H9 (cell line): ENCODE measurements at regions not wholly inside any gene's neighbourhood (a gene's known extent, or its start where the extent isn't known, plus 50 kb on each side); places are given as distances from the start of the nearest gene placed in this dataset.

Source experiments
- DNase-seq: peaks from one replicate; pipeline ENCODE4 v3.0.0-alpha.2; 2017
- H2AFZ ChIP-seq: one replicate; pipeline ENCODE4 v1.6.1; 2013; ENCODE audit warnings: mild to moderate bottlenecking, low read length, control low read depth, moderate library complexity
- H2AK5ac ChIP-seq: 2 replicates; pipeline ENCODE4 v1.6.1; 2013; ENCODE audit warnings: low read length, control low read depth, mixed read lengths; ENCODE audit not compliant: insufficient read length
- H2BK120ac ChIP-seq: one replicate; pipeline ENCODE4 v1.6.1; 2013; ENCODE audit warnings: low read depth, mild to moderate bottlenecking, low read length, control low read depth, inconsistent platforms; ENCODE audit not compliant: poor library complexity, severe bottlenecking
- H2BK12ac ChIP-seq: 2 replicates; pipeline ENCODE4 v1.6.1; 2013; ENCODE audit warnings: low read length, control low read depth, mixed read lengths, low read depth; ENCODE audit not compliant: insufficient read length
- H2BK15ac ChIP-seq: 2 replicates; pipeline ENCODE4 v1.6.1; 2013; ENCODE audit warnings: low read depth, low read length, control low read depth
- H2BK20ac ChIP-seq: one replicate; pipeline ENCODE4 v1.6.1; 2013; ENCODE audit warnings: low read depth, mild to moderate bottlenecking, low read length, control low read depth, inconsistent platforms; ENCODE audit not compliant: poor library complexity, severe bottlenecking
- H2BK5ac ChIP-seq: 2 replicates; pipeline ENCODE4 v1.6.1; 2013; ENCODE audit warnings: low read length, control low read depth, mixed read lengths; ENCODE audit not compliant: insufficient read length
- H3K14ac ChIP-seq: 2 replicates; pipeline ENCODE4 v1.6.1; 2013; ENCODE audit warnings: low read length, control low read depth; ENCODE audit not compliant: insufficient read depth
- H3K18ac ChIP-seq: 2 replicates; pipeline ENCODE4 v1.6.1; 2013; ENCODE audit warnings: low read depth, mild to moderate bottlenecking, mixed read lengths, low read length, control low read depth; ENCODE audit not compliant: insufficient read length
- H3K23ac ChIP-seq: 2 replicates; pipeline ENCODE4 v1.6.1; 2013; ENCODE audit warnings: low read length, control low read depth, mixed read lengths, low read depth; ENCODE audit not compliant: insufficient read length
- H3K23me2 ChIP-seq: 2 replicates; pipeline ENCODE4 v1.6.1; 2013; ENCODE audit warnings: low read depth, mild to moderate bottlenecking, mixed read lengths, low read length, control low read depth; ENCODE audit not compliant: insufficient read length, poor library complexity, severe bottlenecking
- H3K27ac ChIP-seq: 2 replicates; pipeline ENCODE4 v1.5.1; 2013; ENCODE audit warnings: low read length, control low read depth, mixed read lengths, low read depth; ENCODE audit not compliant: insufficient read length
- H3K27me3 ChIP-seq: 2 replicates; pipeline ENCODE4 v1.6.1; 2013; ENCODE audit warnings: low read length, control low read depth, inconsistent platforms; ENCODE audit not compliant: insufficient read depth
- H3K4ac ChIP-seq: 2 replicates; pipeline ENCODE4 v1.6.1; 2013; ENCODE audit warnings: low read depth, mild to moderate bottlenecking, control low read depth, inconsistent platforms, low read length, moderate library complexity
- H3K4me1 ChIP-seq: 2 replicates; pipeline ENCODE4 v1.6.1; 2013; ENCODE audit warnings: low read length, control low read depth, inconsistent platforms; ENCODE audit not compliant: insufficient read depth
- H3K4me2 ChIP-seq: 2 replicates; pipeline ENCODE4 v1.6.1; 2013; ENCODE audit warnings: low read length, control low read depth, mixed read lengths; ENCODE audit not compliant: insufficient read length, insufficient read depth
- H3K56ac ChIP-seq: 2 replicates; pipeline ENCODE4 v1.6.1; 2013; ENCODE audit warnings: low read depth, mild to moderate bottlenecking, mixed read lengths, low read length, control low read depth; ENCODE audit not compliant: insufficient read length
- H3K79me1 ChIP-seq: 2 replicates; pipeline ENCODE4 v1.6.1; 2013; ENCODE audit warnings: low read depth, mild to moderate bottlenecking, moderate library complexity, low read length, control low read depth, inconsistent platforms; ENCODE audit not compliant: insufficient read depth, poor library complexity, severe bottlenecking
- H3K79me2 ChIP-seq: 2 replicates; pipeline ENCODE4 v1.6.1; 2013; ENCODE audit warnings: low read length, control low read depth, inconsistent platforms; ENCODE audit not compliant: insufficient read depth
- H3K9ac ChIP-seq: 2 replicates; pipeline ENCODE4 v1.6.1; 2013; ENCODE audit warnings: low read length, control low read depth, mixed read lengths; ENCODE audit not compliant: insufficient read length; ENCODE audit errors: extremely low read depth
- H3K9me3 ChIP-seq: one replicate; pipeline ENCODE4 v1.6.1; 2013; ENCODE audit warnings: low read depth, low read length, inconsistent platforms; ENCODE audit not compliant: control insufficient read depth
- H3T11ph ChIP-seq: one replicate; pipeline ENCODE4 v1.6.1; 2013; ENCODE audit warnings: mild to moderate bottlenecking, low read length, control low read depth, inconsistent platforms
- H4K20me1 ChIP-seq: one replicate; pipeline ENCODE4 v1.6.1; 2013; ENCODE audit not compliant: control insufficient read depth, insufficient read length, insufficient read depth
- H4K5ac ChIP-seq: 2 replicates; pipeline ENCODE4 v1.6.1; 2013; ENCODE audit warnings: low read depth, mild to moderate bottlenecking, mixed read lengths, low read length, control low read depth; ENCODE audit not compliant: insufficient read length
- H4K8ac ChIP-seq: replicated peaks from 2 replicates; pipeline ENCODE4 v1.6.1; 2013; ENCODE audit warnings: low read length, control low read depth, mixed read lengths, low read depth; ENCODE audit not compliant: insufficient read length
- H4K91ac ChIP-seq: 2 replicates; pipeline ENCODE4 v1.6.1; 2013; ENCODE audit warnings: low read depth, mild to moderate bottlenecking, moderate library complexity, mixed read lengths, low read length, control low read depth; ENCODE audit not compliant: insufficient read length
- H3K27ac Mint-ChIP-seq, 3 experiments: 2 replicates in 2 of 3; 3 replicates in 1 of 3; pipeline ENCODE4 v1.8.0; 2020 to 2021; ENCODE audit warnings: mixed read lengths in 3 of 3, mild to moderate bottlenecking in 1 of 3, moderate library complexity in 1 of 3
- H3K27me3 Mint-ChIP-seq: 2 replicates; pipeline ENCODE4 v1.8.0; 2021; ENCODE audit warnings: low read depth, mild to moderate bottlenecking, moderate library complexity, mixed read lengths
- H3K36me3 Mint-ChIP-seq, 3 experiments: 2 replicates in 2 of 3; 3 replicates in 1 of 3; pipeline ENCODE4 v1.8.0; 2020 to 2021; ENCODE audit warnings: low read depth in 3 of 3, mixed read lengths in 3 of 3; ENCODE audit not compliant: insufficient read depth in 1 of 3
- H3K4me1 Mint-ChIP-seq, 2 experiments: 2 replicates each; pipeline ENCODE4 v1.8.0; 2020; ENCODE audit warnings: mixed read lengths in 2 of 2
- H3K4me3 Mint-ChIP-seq, 2 experiments: 2 replicates in 1 of 2; 3 replicates in 1 of 2; pipeline ENCODE4 v1.8.0; 2020 to 2021; ENCODE audit warnings: mild to moderate bottlenecking in 2 of 2, mixed read lengths in 2 of 2, moderate library complexity in 1 of 2
- H3K9me3 Mint-ChIP-seq, 2 experiments: 2 replicates in 1 of 2; 3 replicates in 1 of 2; pipeline ENCODE4 v1.8.0; 2020; ENCODE audit warnings: mild to moderate bottlenecking in 2 of 2, mixed read lengths in 2 of 2, moderate library complexity in 1 of 2
- CTCF ChIP-seq: fragments of 200-600 bp; sonication (generic); conservative IDR thresholded peaks from 3 replicates; pipeline ENCODE4 v1.8.0; 2021; ENCODE audit warnings: antibody characterized with exemption, mild to moderate bottlenecking
- WGBS: extraction: QIAGEN DNeasy Blood & Tissue Kit; methylation state at CpG from one replicate; pipeline ENCODE4 v1.1.7; 2013; ENCODE audit warnings: missing lambda C conversion rate, low lambda C conversion rate, mixed read lengths; ENCODE audit not compliant: insufficient read length; ENCODE audit errors: extremely low coverage; 5-methylcytosine and 5-hydroxymethylcytosine counted together

- Histone ChIP-seq H3K23ac (no peak overlapping the region), H3K18ac (no peak overlapping the region), H3K56ac (no peak overlapping the region), H3T11ph (no peak overlapping the region), H3K4me1 (peaks cover 1% of the 10 kb centered on the region; the same call in 1 of the 2 replicates), H2BK15ac (no peak overlapping the region), H4K8ac (no peak overlapping the region), H3K4me2 (no peak overlapping the region), H4K5ac (no peak overlapping the region), H3K79me1 (no peaks in the 10 kb centered on the region), H3K27ac (no peak overlapping the region), H3K14ac (no peak overlapping the region), H3K79me2 (no peaks in the 10 kb centered on the region), H3K4ac (no peak overlapping the region), H2AFZ (no peak overlapping the region), H2BK5ac (no peak overlapping the region), H4K91ac (no peak overlapping the region), H2BK120ac (no peak overlapping the region), H2BK12ac (no peak overlapping the region), H3K23me2 (no peaks in the 10 kb centered on the region), H3K9ac (no peak overlapping the region), H2AK5ac (no peak overlapping the region), H3K9me3 (no peaks in the 10 kb centered on the region), H4K20me1 (no peaks in the 10 kb centered on the region), H3K27me3 (no peaks in the 10 kb centered on the region), H2BK20ac (no peak overlapping the region)
- Mint-ChIP-seq H3K9me3 (no peaks in the 10 kb centered on the region), H3K36me3 (no peaks in the 10 kb centered on the region), H3K4me1 (peaks cover 5 to 6% of the 10 kb centered on the region in 2 experiments; a peak in 2 of 4 replicates), H3K27me3 (no peaks in the 10 kb centered on the region), H3K27ac (no peak overlapping the region), H3K4me3 (no peak overlapping the region)
- WGBS = no CpG with 5 or more reads among the region's 3 CpGs
- TF ChIP-seq CTCF = no peak
- DNase-seq = no peak
Observed at GRCh38 chr5:98296426-98296825, 477.0 kb upstream of the RGMB start.
